NT2/D1 (cell line): ENCODE measurements at regions not wholly inside any gene's neighbourhood (a gene's known extent, or its start where the extent isn't known, plus 50 kb on each side); places are given as distances from the start of the nearest gene placed in this dataset.

Source experiments
- DNase-seq: peaks from one replicate; pipeline ENCODE4 v3.0.0-alpha.2; 2011; ENCODE audit warnings: low read depth, low spot score
- H3K27me3 ChIP-seq: 2 replicates; pipeline ENCODE4 v1.6.0; 2011; ENCODE audit warnings: mild to moderate bottlenecking; ENCODE audit not compliant: insufficient read length, insufficient read depth
- H3K36me3 ChIP-seq: 2 replicates; pipeline ENCODE4 v1.6.1; 2011; ENCODE audit warnings: mild to moderate bottlenecking, low read length, mixed read lengths; ENCODE audit not compliant: insufficient read depth, insufficient read length
- H3K4me1 ChIP-seq: 2 replicates; pipeline ENCODE4 v1.5.1; 2011; ENCODE audit not compliant: insufficient read depth, insufficient read length
- H3K4me3 ChIP-seq: 2 replicates; pipeline ENCODE4 v1.5.1; 2011; ENCODE audit warnings: low read depth; ENCODE audit not compliant: insufficient read length
- H3K9ac ChIP-seq: 2 replicates; pipeline ENCODE4 v1.6.0; 2011; ENCODE audit warnings: low read depth; ENCODE audit not compliant: insufficient read length
- H3K9me3 ChIP-seq: 2 replicates; pipeline ENCODE4 v1.5.1; 2011; ENCODE audit warnings: mild to moderate bottlenecking, low read length; ENCODE audit not compliant: insufficient read depth
- SUZ12 ChIP-seq: IDR thresholded peaks from 2 replicates; pipeline ENCODE4 v1.6.1; 2011; ENCODE audit not compliant: insufficient read length, insufficient read depth; ENCODE audit errors: extremely low read depth
- YY1 ChIP-seq: IDR thresholded peaks from 2 replicates; pipeline ENCODE4 v1.6.1; 2011; ENCODE audit not compliant: insufficient read length, insufficient read depth
- ZNF274 ChIP-seq: IDR thresholded peaks from 2 replicates; pipeline ENCODE4 v1.6.1; 2011; ENCODE audit warnings: mild to moderate bottlenecking, low read depth, low read length

- H3K9ac ChIP-seq: no peak overlapping the region
- no peaks in the 10 kb centered on the region for H3K4me1 ChIP-seq
- H3K9me3 ChIP-seq: 0 out of 2 replicates have a peak, but pooled peaks cover 2% of the 10 kb centered on the region
- no peak for DNase-seq
- no peaks in the 10 kb centered on the region for H3K36me3 ChIP-seq
- no peaks in the 10 kb centered on the region for H3K27me3 ChIP-seq
- TF ChIP-seq ZNF274 (no peak), SUZ12 (no peak), YY1 (no peak)
- H3K4me3 ChIP-seq: no peak overlapping the region
Measured at GRCh38 chr21:35458405-35458804, 409.3 kb upstream of the RUNX1 start.

GRCh38 chr21:35457097-35457804 is 408.1 kb upstream of the RUNX1 start:
- Histone ChIP-seq H3K27me3 (no peaks in the 10 kb centered on the region), H3K4me1 (no peaks in the 10 kb centered on the region), H3K9ac (no peak overlapping the region), H3K9me3 (peaks cover 6% of the 10 kb centered on the region; the same call in 1 of the 2 replicates), H3K4me3 (no peak overlapping the region), H3K36me3 (no peaks in the 10 kb centered on the region)
- TF ChIP-seq ZNF274: no peak
- no peak for TF ChIP-seq YY1
- no peak for TF ChIP-seq SUZ12
- DNase-seq: no peak

- Histone ChIP-seq H3K9me3 (peaks cover 32% of the 10 kb centered on the region), H3K27me3 (no peaks in the 10 kb centered on the region), H3K4me3 (no peak overlapping the region), H3K4me1 (no peaks in the 10 kb centered on the region), H3K9ac (no peak overlapping the region), H3K36me3 (no peaks in the 10 kb centered on the region)
- no peak for DNase-seq
- TF ChIP-seq SUZ12 (no peak), YY1 (no peak), ZNF274 (no peak)
Measured at GRCh38 chr21:35451276-35451675, 402.2 kb upstream of the RUNX1 start.

- H3K27me3 ChIP-seq: no peaks in the 10 kb centered on the region
- TF ChIP-seq SUZ12 (no peak), YY1 (no peak), ZNF274 (no peak)
- H3K4me1 ChIP-seq: no peaks in the 10 kb centered on the region
- no peak overlapping the region for H3K4me3 ChIP-seq
- no peak for DNase-seq
- no peaks in the 10 kb centered on the region for H3K36me3 ChIP-seq
- peaks cover 32% of the 10 kb centered on the region for H3K9me3 ChIP-seq
- no peak overlapping the region for H3K9ac ChIP-seq
Measured at GRCh38 chr21:35450830-35451229, 401.7 kb upstream of the RUNX1 start.

GRCh38 chr21:35449846-35450245 is 400.7 kb upstream of the RUNX1 start:
- H3K27me3 ChIP-seq: no peaks in the 10 kb centered on the region
- no peaks in the 10 kb centered on the region for H3K36me3 ChIP-seq
- peaks cover 32% of the 10 kb centered on the region for H3K9me3 ChIP-seq
- no peak for DNase-seq
- no peak overlapping the region for H3K4me3 ChIP-seq
- no peak overlapping the region for H3K9ac ChIP-seq
- no peak for TF ChIP-seq ZNF274
- TF ChIP-seq SUZ12: no peak
- TF ChIP-seq YY1: no peak
- H3K4me1 ChIP-seq: no peaks in the 10 kb centered on the region

GRCh38 chr21:35448876-35449599 is 399.9 kb upstream of the RUNX1 start:
- Histone ChIP-seq H3K36me3 (no peaks in the 10 kb centered on the region), H3K4me1 (no peaks in the 10 kb centered on the region)

GRCh38 chr21:35444391-35444790 is 395.3 kb upstream of the RUNX1 start:
- Histone ChIP-seq H3K4me1 (no peaks in the 10 kb centered on the region), H3K4me3 (no peak overlapping the region), H3K9ac (no peak overlapping the region), H3K9me3 (no peaks in the 10 kb centered on the region), H3K36me3 (no peaks in the 10 kb centered on the region), H3K27me3 (no peaks in the 10 kb centered on the region)
- TF ChIP-seq ZNF274 (no peak), YY1 (no peak), SUZ12 (no peak)
- DNase-seq: no peak

More at GRCh38 chr21:35448876-35449599, 399.9 kb upstream of the RUNX1 start:
- Histone ChIP-seq H3K4me3 (no peak overlapping the region), H3K9me3 (peaks cover 32% of the 10 kb centered on the region), H3K9ac (no peak overlapping the region), H3K27me3 (no peaks in the 10 kb centered on the region)
- no peak for TF ChIP-seq ZNF274
- no peak for TF ChIP-seq SUZ12
- TF ChIP-seq YY1: no peak
- no peak for DNase-seq
